ENCODE measurements at regions not wholly inside any gene's neighbourhood (a gene's known extent, or its start where the extent isn't known, plus 50 kb on each side); places are given as distances from the start of the nearest gene placed in this dataset.

- no peak for DNase-seq
- no peaks in the 10 kb centered on the region for H3K27me3 Mint-ChIP-seq
- no peaks in the 10 kb centered on the region for H3K36me3 Mint-ChIP-seq
- intact Hi-C loops (cut with micrococcal nuclease): no loop called here
- no peaks in the 10 kb centered on the region for H3K27me3 ChIP-seq (ENCODE audit: insufficient read depth, low read length)
- no peaks in the 10 kb centered on the region for H3K36me3 ChIP-seq (ENCODE audit: insufficient read depth, low read length)
- no peak overlapping the region for H3K27ac ChIP-seq (ENCODE audit: low read depth, low read length)
- ChIA-PET CTCF (ENCODE audit: partially characterized antibody) (no interaction called here), POLR2A (ENCODE audit: partially characterized antibody) (no interaction called here)
- H3K4me3 Mint-ChIP-seq: no peak overlapping the region
- no peaks in the 10 kb centered on the region for H3K4me1 ChIP-seq (ENCODE audit: insufficient read depth, low read length)
- no peak overlapping the region for H3K4me3 ChIP-seq (ENCODE audit: low read length in 2 of 2)
- H3K9me3 Mint-ChIP-seq: peaks cover 2 to 24% (median 5%) of the 10 kb centered on the region in 8 donors
- H3K4me1 Mint-ChIP-seq: no peaks in the 10 kb centered on the region
- H3K9me3 ChIP-seq (ENCODE audit: control insufficient read depth in 1 of 2, low read length in 2 of 2): no peaks in the 10 kb centered on the region
- H3K27ac Mint-ChIP-seq: no peak overlapping the region
These were observed 947.5 kb downstream of the PCDH7 start for GRCh38 chr4:31667686-31668085.

- H3K36me3 ChIP-seq (ENCODE audit: insufficient read depth, low read length): no peaks in the 10 kb centered on the region
- POLR2A ChIA-PET (ENCODE audit: partially characterized antibody): no interaction called here
- Mint-ChIP-seq H3K4me3 (no peak overlapping the region), H3K36me3 (no peaks in the 10 kb centered on the region), H3K4me1 (no peaks in the 10 kb centered on the region), H3K9me3 (peaks cover 0 to 13% (median 7%) of the 10 kb centered on the region in 8 donors), H3K27me3 (no peaks in the 10 kb centered on the region), H3K27ac (no peak overlapping the region)
- no peaks in the 10 kb centered on the region for H3K9me3 ChIP-seq (ENCODE audit: control insufficient read depth in 1 of 2, low read length in 2 of 2)
- no peak overlapping the region for H3K27ac ChIP-seq (ENCODE audit: low read depth, low read length)
- no peaks in the 10 kb centered on the region for H3K4me1 ChIP-seq (ENCODE audit: insufficient read depth, low read length)
- intact Hi-C loops (cut with micrococcal nuclease): no loop called here
- H3K27me3 ChIP-seq (ENCODE audit: insufficient read depth, low read length): no peaks in the 10 kb centered on the region
- DNase-seq: no peak
- CTCF ChIA-PET (ENCODE audit: partially characterized antibody): no interaction called here
- H3K4me3 ChIP-seq (ENCODE audit: low read length in 2 of 2): no peak overlapping the region
These were observed 954.3 kb downstream of the PCDH7 start for GRCh38 chr4:31674313-31674947.

GRCh38 chr4:31678356-31678755, 958.2 kb downstream of the PCDH7 start:
- Histone ChIP-seq H3K27ac (ENCODE audit: low read depth, low read length) (no peak overlapping the region), H3K27me3 (ENCODE audit: insufficient read depth, low read length) (no peaks in the 10 kb centered on the region), H3K4me3 (ENCODE audit: low read length in 2 of 2) (no peak overlapping the region), H3K36me3 (ENCODE audit: insufficient read depth, low read length) (no peaks in the 10 kb centered on the region), H3K4me1 (ENCODE audit: insufficient read depth, low read length) (no peaks in the 10 kb centered on the region), H3K9me3 (ENCODE audit: control insufficient read depth in 1 of 2, low read length in 2 of 2) (peaks cover 0 to 6% of the 10 kb centered on the region in 2 donors)
- Mint-ChIP-seq H3K4me3 (no peak overlapping the region), H3K36me3 (no peaks in the 10 kb centered on the region), H3K9me3 (peaks cover 0 to 15% (median 8%) of the 10 kb centered on the region in 8 donors), H3K27ac (no peak overlapping the region), H3K27me3 (no peaks in the 10 kb centered on the region), H3K4me1 (no peaks in the 10 kb centered on the region)
- DNase-seq: no peak
- CTCF ChIA-PET (ENCODE audit: partially characterized antibody): no interaction called here
- POLR2A ChIA-PET (ENCODE audit: partially characterized antibody): no interaction called here
- intact Hi-C loops (cut with micrococcal nuclease): no loop called here

GRCh38 chr4:31682796-31683195, 962.6 kb downstream of the PCDH7 start:
- Histone ChIP-seq H3K36me3 (ENCODE audit: insufficient read depth, low read length) (no peaks in the 10 kb centered on the region), H3K4me1 (ENCODE audit: insufficient read depth, low read length) (no peaks in the 10 kb centered on the region), H3K27me3 (ENCODE audit: insufficient read depth, low read length) (no peaks in the 10 kb centered on the region), H3K9me3 (ENCODE audit: control insufficient read depth in 1 of 2, low read length in 2 of 2) (peaks cover 0 to 6% of the 10 kb centered on the region in 2 donors), H3K27ac (ENCODE audit: low read depth, low read length) (no peak overlapping the region), H3K4me3 (ENCODE audit: low read length in 2 of 2) (no peak overlapping the region)
- no peaks in the 10 kb centered on the region for H3K4me1 Mint-ChIP-seq
- peaks cover 0 to 29% (median 7%) of the 10 kb centered on the region in 8 donors for H3K9me3 Mint-ChIP-seq
- POLR2A ChIA-PET (ENCODE audit: partially characterized antibody): no interaction called here
- CTCF ChIA-PET (ENCODE audit: partially characterized antibody): no interaction called here
- no peaks in the 10 kb centered on the region for H3K27me3 Mint-ChIP-seq
- no peak for DNase-seq
- H3K27ac Mint-ChIP-seq: no peak overlapping the region
- H3K4me3 Mint-ChIP-seq: no peak overlapping the region
- intact Hi-C loops (cut with micrococcal nuclease): no loop called here
- H3K36me3 Mint-ChIP-seq: no peaks in the 10 kb centered on the region

- Mint-ChIP-seq H3K4me1 (no peaks in the 10 kb centered on the region), H3K27ac (no peak overlapping the region), H3K9me3 (peaks cover 0 to 20% (median 8%) of the 10 kb centered on the region in 8 donors), H3K27me3 (no peaks in the 10 kb centered on the region), H3K4me3 (no peak overlapping the region), H3K36me3 (no peaks in the 10 kb centered on the region)
- Histone ChIP-seq H3K36me3 (ENCODE audit: insufficient read depth, low read length) (no peaks in the 10 kb centered on the region), H3K9me3 (ENCODE audit: control insufficient read depth in 1 of 2, low read length in 2 of 2) (no peaks in the 10 kb centered on the region), H3K4me3 (ENCODE audit: low read length in 2 of 2) (no peak overlapping the region), H3K27me3 (ENCODE audit: insufficient read depth, low read length) (no peaks in the 10 kb centered on the region), H3K27ac (ENCODE audit: low read depth, low read length) (no peak overlapping the region), H3K4me1 (ENCODE audit: insufficient read depth, low read length) (no peaks in the 10 kb centered on the region)
- POLR2A ChIA-PET (ENCODE audit: partially characterized antibody): no interaction called here
- CTCF ChIA-PET (ENCODE audit: partially characterized antibody): no interaction called here
- intact Hi-C loops (cut with micrococcal nuclease): no loop called here
- no peak for DNase-seq
These were observed 967.7 kb downstream of the PCDH7 start for GRCh38 chr4:31687717-31688342.

- no peaks in the 10 kb centered on the region for H3K9me3 ChIP-seq (ENCODE audit: control insufficient read depth in 1 of 2, low read length in 2 of 2)
- H3K36me3 ChIP-seq (ENCODE audit: insufficient read depth, low read length): no peaks in the 10 kb centered on the region
- DNase-seq: no peak
- Mint-ChIP-seq H3K27ac (no peak overlapping the region), H3K9me3 (peaks cover 0 to 14% (median 5%) of the 10 kb centered on the region in 8 donors), H3K4me3 (no peak overlapping the region), H3K4me1 (no peaks in the 10 kb centered on the region), H3K27me3 (no peaks in the 10 kb centered on the region), H3K36me3 (no peaks in the 10 kb centered on the region)
- H3K27ac ChIP-seq (ENCODE audit: low read depth, low read length): no peak overlapping the region
- no peak overlapping the region for H3K4me3 ChIP-seq (ENCODE audit: low read length in 2 of 2)
- intact Hi-C loops (cut with micrococcal nuclease): no loop called here
- H3K27me3 ChIP-seq (ENCODE audit: insufficient read depth, low read length): no peaks in the 10 kb centered on the region
- H3K4me1 ChIP-seq (ENCODE audit: insufficient read depth, low read length): no peaks in the 10 kb centered on the region
- ChIA-PET POLR2A (ENCODE audit: partially characterized antibody) (no interaction called here), CTCF (ENCODE audit: partially characterized antibody) (no interaction called here)
These were observed 972.3 kb downstream of the PCDH7 start for GRCh38 chr4:31692399-31692940.

- no peak overlapping the region for H3K4me3 Mint-ChIP-seq
- Histone ChIP-seq H3K27me3 (ENCODE audit: insufficient read depth, low read length) (no peaks in the 10 kb centered on the region), H3K9me3 (ENCODE audit: control insufficient read depth in 1 of 2, low read length in 2 of 2) (peaks cover 0 to 4% of the 10 kb centered on the region in 2 donors), H3K36me3 (ENCODE audit: insufficient read depth, low read length) (no peaks in the 10 kb centered on the region), H3K4me3 (ENCODE audit: low read length in 2 of 2) (no peak overlapping the region), H3K27ac (ENCODE audit: low read depth, low read length) (no peak overlapping the region), H3K4me1 (ENCODE audit: insufficient read depth, low read length) (no peaks in the 10 kb centered on the region)
- no peaks in the 10 kb centered on the region for H3K27me3 Mint-ChIP-seq
- ChIA-PET CTCF (ENCODE audit: partially characterized antibody) (no interaction called here), POLR2A (ENCODE audit: partially characterized antibody) (no interaction called here)
- DNase-seq: no peak
- no peaks in the 10 kb centered on the region for H3K4me1 Mint-ChIP-seq
- H3K27ac Mint-ChIP-seq: no peak overlapping the region
- H3K9me3 Mint-ChIP-seq: peaks cover 0 to 21% (median 7%) of the 10 kb centered on the region in 8 donors
- no peaks in the 10 kb centered on the region for H3K36me3 Mint-ChIP-seq
- intact Hi-C loops (cut with micrococcal nuclease): no loop called here
These were observed 981.1 kb downstream of the PCDH7 start for GRCh38 chr4:31701256-31701655.
